Stimulated activated CD8-positive, alpha-beta memory T cell treated with anti-CD3 and anti-CD28 coated beads, Interleukin-4, amount 100 ng/mL, for 4 hours (primary cell): ENCODE measurements at regions not wholly inside any gene's neighbourhood (a gene's known extent, or its start where the extent isn't known, plus 50 kb on each side); places are given as distances from the start of the nearest gene placed in this dataset.

Experiments used
- DNase-seq, 2 donors: peaks; one replicate each; pipeline ENCODE4 v3.0.0-alpha.2; 2020; ENCODE audit warnings: low read depth in 2 of 2, low spot score in 1 of 2

- DNase-seq, result no peak
Observed at GRCh38 chr19:16000024-16000663, 51.3 kb downstream of the OR10H4 start.

DNA sequence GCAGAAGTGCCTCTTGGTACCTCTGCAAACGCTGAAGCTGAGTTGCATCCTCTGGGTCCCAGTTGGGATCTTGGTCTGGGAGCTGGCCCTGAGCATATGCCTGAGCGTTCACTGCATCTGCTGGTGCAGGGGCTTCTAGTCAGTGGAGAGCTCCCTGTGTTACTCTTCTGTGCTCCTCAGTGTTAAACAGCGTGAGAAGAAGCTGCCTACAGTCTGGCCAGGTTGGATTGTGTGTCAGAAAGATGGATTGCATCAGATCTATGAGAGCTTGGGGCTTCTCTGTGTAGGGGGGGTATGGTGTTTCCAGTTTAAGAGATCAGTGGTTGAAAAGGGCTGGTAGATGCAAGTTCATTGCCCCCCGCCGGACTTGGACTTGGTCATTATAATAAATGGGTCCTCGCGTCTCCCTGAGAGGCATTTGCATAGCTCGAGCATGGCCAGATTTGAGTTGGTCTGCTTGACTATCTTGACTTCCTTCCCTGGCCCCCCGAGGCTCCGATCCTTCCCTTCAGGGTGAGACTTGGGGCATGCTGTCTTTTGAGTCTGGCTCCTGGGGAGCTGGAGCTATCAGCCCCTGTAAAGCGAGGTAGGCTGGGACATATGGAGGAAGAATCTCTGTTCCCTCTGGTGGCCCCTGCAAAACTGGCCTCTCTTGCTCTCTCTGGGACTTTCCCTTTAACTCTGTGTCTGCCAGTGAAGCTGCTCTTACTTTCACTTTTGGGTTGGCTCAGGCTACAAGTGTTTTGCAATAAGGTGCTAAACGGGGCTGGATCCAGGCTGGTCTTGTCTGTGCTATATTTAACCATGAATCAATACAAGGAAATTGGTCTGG, 52.9 kb downstream of the OR10H4 start:
- DNase-seq, result peak in 1 of 2 donors; percentile 4

- no peak for DNase-seq
Observed at GRCh38 chr19:16002406-16003384, 53.9 kb downstream of the OR10H4 start.

GRCh38 chr19:16003391-16003790, 54.6 kb downstream of the OR10H4 start:
- no peak for DNase-seq

GRCh38 chr19:16005925-16006324, 57.1 kb downstream of the OR10H4 start:
- no peak for DNase-seq

DNA sequence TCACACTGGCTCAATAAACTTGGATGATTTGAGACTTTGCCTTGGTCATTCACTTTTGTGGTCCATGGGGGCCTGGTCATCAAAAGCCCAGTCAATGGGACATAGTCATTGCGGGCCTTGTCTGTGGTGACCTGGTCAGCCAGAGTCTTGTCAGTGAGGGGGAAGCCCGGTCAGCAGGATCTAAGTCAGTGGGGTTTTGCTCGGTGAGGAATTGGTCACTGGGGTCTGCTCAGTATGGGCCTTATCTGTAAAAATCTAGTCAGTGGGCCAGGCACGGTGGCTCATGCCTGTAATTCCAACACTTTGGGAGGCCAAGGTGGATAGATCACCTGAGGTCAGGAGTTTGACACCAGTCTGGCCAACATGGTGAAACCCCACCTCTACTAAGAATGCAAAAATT, 63.7 kb upstream of the TPM4 start:
- DNase-seq, result no peak

- DNase-seq, result no peak
Observed at GRCh38 chr19:16013181-16013850, 63.0 kb upstream of the TPM4 start.

- no peak for DNase-seq
Observed at GRCh38 chr19:16013851-16014840, 62.1 kb upstream of the TPM4 start.

- DNase-seq, result no peak
Observed at GRCh38 chr19:16014923-16015804, 61.1 kb upstream of the TPM4 start.

DNA sequence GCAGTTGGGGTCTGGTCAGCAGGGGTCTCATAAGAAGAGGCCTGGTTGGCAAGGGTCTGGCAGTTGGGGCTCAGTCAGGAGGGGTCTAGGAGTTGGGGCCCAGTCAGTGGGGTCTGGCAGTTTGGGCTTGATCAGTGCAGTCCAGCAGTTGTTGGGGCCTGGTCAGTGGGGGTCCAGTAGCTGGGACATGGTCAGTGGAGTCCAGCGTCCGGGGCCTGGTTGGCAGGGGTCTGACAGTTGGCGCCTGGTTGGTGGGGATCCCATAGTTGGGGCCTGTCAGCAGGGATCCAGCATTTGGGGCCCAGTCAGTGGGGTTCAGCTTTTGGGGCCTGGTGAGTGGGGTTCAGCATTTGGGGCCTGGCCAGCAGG, 60.5 kb upstream of the TPM4 start:
- DNase-seq, result no peak

DNA sequence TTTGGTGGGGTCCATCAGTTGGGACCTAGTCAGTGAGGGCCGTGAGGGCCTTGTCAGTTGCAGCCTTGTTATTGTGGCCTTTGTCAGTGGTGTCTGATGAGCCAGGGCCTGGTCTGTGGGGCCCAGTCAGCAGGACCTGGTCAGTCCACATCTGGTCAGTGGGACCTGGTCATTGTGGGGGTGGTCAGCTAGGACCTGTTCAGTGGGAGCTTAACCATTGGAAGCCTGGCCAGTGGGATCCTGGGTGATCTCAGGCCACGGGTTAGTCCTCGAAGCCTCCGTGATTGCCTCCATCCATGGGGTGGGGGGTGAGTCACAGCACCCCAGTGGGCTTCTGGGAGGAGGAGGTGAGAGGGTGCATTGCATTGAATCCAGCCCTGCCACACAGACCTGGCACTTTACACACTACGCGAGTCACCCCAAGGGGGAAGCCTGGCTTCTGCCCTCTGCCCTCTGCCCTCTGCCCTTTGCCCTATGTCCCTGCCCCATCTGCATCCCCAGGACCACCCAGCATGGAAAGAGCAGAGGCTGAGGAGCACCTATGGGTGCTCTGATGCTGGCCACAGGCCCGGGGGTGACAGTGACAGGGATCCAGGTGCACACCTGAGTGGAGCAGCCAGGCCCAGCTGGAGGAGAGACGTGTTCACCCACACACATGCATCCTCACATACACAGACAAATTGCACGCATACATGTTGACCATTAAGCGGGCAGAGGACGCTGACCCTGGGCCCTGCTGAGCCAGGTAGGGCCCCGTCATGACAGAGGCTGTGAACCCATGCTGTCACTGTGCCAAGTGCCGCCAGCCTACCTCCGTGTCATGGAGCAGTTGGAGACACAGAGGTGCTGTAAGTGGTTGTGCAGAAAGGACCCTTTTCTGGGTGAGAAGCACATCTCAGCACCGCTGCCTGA, 59.8 kb upstream of the TPM4 start:
- DNase-seq, result no peak

- no peak for DNase-seq
Observed at GRCh38 chr19:16017138-16017490, 59.2 kb upstream of the TPM4 start.

DNA sequence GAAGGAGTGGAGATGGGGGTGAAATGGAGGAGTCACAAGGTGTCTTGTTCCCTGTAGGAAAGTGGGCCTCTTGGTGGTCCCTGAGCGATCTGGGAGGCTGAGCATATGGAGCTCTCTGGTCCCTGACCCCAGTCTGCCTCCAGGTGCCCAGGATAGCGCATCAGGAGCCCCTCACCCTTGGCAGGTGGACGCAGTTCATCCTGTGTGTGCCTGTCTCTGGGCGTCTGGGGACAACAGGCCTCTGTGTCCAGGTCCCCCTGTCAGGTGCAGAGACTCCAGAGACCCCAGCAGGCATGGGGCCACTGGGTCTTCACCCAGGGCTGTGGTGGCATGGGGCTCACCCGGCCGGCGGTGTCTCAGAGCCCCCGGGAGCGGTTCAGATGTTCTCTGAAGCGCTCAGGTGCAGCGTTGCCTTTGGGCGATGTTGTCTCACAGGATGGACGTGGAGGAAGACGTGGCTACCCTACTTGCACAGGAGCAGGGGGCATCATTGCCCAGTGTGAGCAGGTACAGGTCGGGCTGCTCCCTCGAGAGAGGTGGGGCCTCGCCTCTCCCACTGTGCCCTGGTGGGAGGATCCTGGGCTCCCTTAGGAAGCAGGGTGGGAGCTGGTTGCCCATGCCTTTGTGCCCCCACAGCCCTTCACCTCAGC, 58.1 kb upstream of the TPM4 start:
- DNase-seq, result no peak

- DNase-seq, result no peak
Observed at GRCh38 chr19:16018801-16019551, 57.3 kb upstream of the TPM4 start.

GRCh38 chr19:16019691-16020448, 56.4 kb upstream of the TPM4 start:
- no peak for DNase-seq

GRCh38 chr19:16021796-16022195, 54.5 kb upstream of the TPM4 start:
- no peak for DNase-seq
